Thyroid gland (tissue), 4 donors: ENCODE measurements at regions not wholly inside any gene's neighbourhood (a gene's known extent, or its start where the extent isn't known, plus 50 kb on each side); places are given as distances from the start of the nearest gene placed in this dataset.

Experiments
- CTCF ChIP-seq, 6 experiments: fragments of 200-600 bp in 3 of 6; fragments of 450-650 bp in 3 of 6; sonication (generic) in 3 of 6; IDR thresholded peaks; one replicate each; pipeline ENCODE4 v1.5.1; 2016 to 2019; ENCODE audit warnings: antibody characterized with exemption in 6 of 6, mild to moderate bottlenecking in 2 of 6, inconsistent platforms in 1 of 6, moderate library complexity in 1 of 6
- POLR2A ChIP-seq, 2 donors: fragments of 450-650 bp; IDR thresholded peaks; one replicate each; pipeline ENCODE4 v1.6.1; 2017; ENCODE audit warnings: antibody characterized with exemption in 2 of 2, mild to moderate bottlenecking in 2 of 2, moderate library complexity in 1 of 2

DNA sequence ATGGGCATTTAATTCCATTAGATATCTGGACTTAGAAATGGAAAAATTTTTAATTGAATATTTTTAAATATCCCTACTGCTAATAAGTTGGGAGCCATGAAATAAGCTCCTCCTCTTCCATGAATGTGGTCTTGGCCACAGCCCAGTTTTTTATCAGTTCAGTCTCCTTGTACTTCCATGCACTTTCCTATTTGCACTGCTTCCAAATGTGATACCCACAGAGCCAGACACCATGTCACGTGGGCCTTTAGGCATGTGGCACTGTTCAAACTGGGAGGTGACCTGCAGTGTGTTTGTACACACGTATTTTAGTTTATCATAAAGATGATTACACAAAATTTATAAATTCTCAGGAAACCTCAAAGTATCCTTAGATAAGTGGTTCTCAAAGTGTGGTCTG lies 80.1 kb upstream of the DGKG start:
- TF ChIP-seq POLR2A (IDR thresholded peaks at IDR 0.05) (no peak), CTCF (IDR thresholded peaks at IDR 0.05) (no peak)
